ENCODE measurements at regions not wholly inside any gene's neighbourhood (a gene's known extent, or its start where the extent isn't known, plus 50 kb on each side); places are given as distances from the start of the nearest gene placed in this dataset.

GRCh38 chr11:16610738-16611388, 127.6 kb upstream of the C11orf58 start:
- no peak overlapping the region for H3K4me2 ChIP-seq (ENCODE audit: low read depth, low read length)

GRCh38 chr11:16610213-16610737, 128.2 kb upstream of the C11orf58 start:
- POLR2A ChIA-PET, result no interaction called here
- H3K4me3 ChIP-seq (replicated peaks in 1 of 3; ENCODE audit: insufficient read depth in 1 of 3, low read depth in 2 of 3, low read length in 3 of 3), result no peak overlapping the region
- H3K4me2 ChIP-seq (ENCODE audit: low read depth, low read length), result no peak overlapping the region
- peaks cover 39% of the 10 kb centered on the region for H3K4me1 ChIP-seq (ENCODE audit: insufficient read depth, low read length)
- DNase-seq (ENCODE audit: low spot score), result no peak
- H3K79me2 ChIP-seq (ENCODE audit: insufficient read depth, low read length), result no peaks in the 10 kb centered on the region
- 58% methylated on average over 23 of the region's 23 CpGs for whole genome bisulfite sequencing (ENCODE audit: low lambda C conversion rate)
- peaks cover 13 to 81% of the 10 kb centered on the region in 2 experiments; a peak in 4 of 5 replicates for H3K27me3 ChIP-seq (ENCODE audit: control insufficient read depth in 1 of 2, insufficient read depth in 2 of 2, low read length in 2 of 2)
- CTCF ChIA-PET (ENCODE audit: low intra/inter-chr PET ratio, low total read pairs), result no interaction called here
- ATAC-seq, result no peak
- H4K20me1 ChIP-seq (ENCODE audit: insufficient read depth, low read length), result no peaks in the 10 kb centered on the region
- no peaks in the 10 kb centered on the region for H3K9me3 ChIP-seq (ENCODE audit: low read length)
- H3K27ac ChIP-seq (ENCODE audit: extremely low read length, insufficient read depth, low read length), result no peak overlapping the region
- no peak for TF ChIP-seq RFX5 (IDR thresholded peaks at IDR 0.05; ENCODE audit: low read depth, low read length)
- no peak for TF ChIP-seq DBP (CRISPR knock-in tag; IDR thresholded peaks at IDR 0.05; ENCODE audit: not compliant biosample characterization)
- no peak for TF ChIP-seq ZBTB40 (IDR thresholded peaks at IDR 0.05)
- no peak for TF ChIP-seq ZBTB40 (CRISPR knock-in tag; IDR thresholded peaks at IDR 0.05)
- BruUV-seq (replicated peaks), result no TSS peak
- no peak for FAIRE-seq
- no peak overlapping the region for H2AFZ ChIP-seq (ENCODE audit: low read length)
- in situ Hi-C loops (cut with HindIII; ENCODE audit: extremely low pct_ligation_motif_present, low pct_unique_long_range_greater_than_20kb), result loop anchor here (10.0 kb wide), 2 partner anchors 665 to 785 kb away; no protein-coding TSS in a partner anchor
- no peaks in the 10 kb centered on the region for H3K36me3 ChIP-seq (replicated peaks in 1 of 2; ENCODE audit: control insufficient read depth in 1 of 2, insufficient read depth in 2 of 2, low read length in 2 of 2)
- no peak overlapping the region for H3K9ac ChIP-seq (ENCODE audit: insufficient read depth, low read depth, low read length)
- intact Hi-C loops (cut with micrococcal nuclease; ENCODE audit: unreplicated experiment), result loop anchor here (10.0 kb wide), 1 partner anchor 1285 kb away; no protein-coding TSS in a partner anchor

More at GRCh38 chr11:16610738-16611388, 127.6 kb upstream of the C11orf58 start:
- no TSS peak for BruUV-seq (replicated peaks)
- H3K79me2 ChIP-seq (ENCODE audit: insufficient read depth, low read length), result no peaks in the 10 kb centered on the region
- no peaks in the 10 kb centered on the region for H4K20me1 ChIP-seq (ENCODE audit: insufficient read depth, low read length)
- no peak overlapping the region for H2AFZ ChIP-seq (ENCODE audit: low read length)
- CTCF ChIA-PET (ENCODE audit: low intra/inter-chr PET ratio, low total read pairs), result no interaction called here
- no peak overlapping the region for H3K4me3 ChIP-seq (replicated peaks in 1 of 3; ENCODE audit: insufficient read depth in 1 of 3, low read depth in 2 of 3, low read length in 3 of 3)
- H3K27ac ChIP-seq (ENCODE audit: extremely low read length, insufficient read depth, low read length), result no peak overlapping the region
- no peaks in the 10 kb centered on the region for H3K36me3 ChIP-seq (replicated peaks in 1 of 2; ENCODE audit: control insufficient read depth in 1 of 2, insufficient read depth in 2 of 2, low read length in 2 of 2)
- intact Hi-C loops (cut with micrococcal nuclease; ENCODE audit: unreplicated experiment), result loop anchor here (10.0 kb wide), 1 partner anchor 1286 kb away; no protein-coding TSS in a partner anchor
- H3K4me1 ChIP-seq (ENCODE audit: insufficient read depth, low read length), result peaks cover 33% of the 10 kb centered on the region
- ATAC-seq (no peak), FAIRE-seq (no peak), DNase-seq (ENCODE audit: low spot score) (no peak)
- no peaks in the 10 kb centered on the region for H3K9me3 ChIP-seq (ENCODE audit: low read length)
- in situ Hi-C loops (cut with HindIII; ENCODE audit: extremely low pct_ligation_motif_present, low pct_unique_long_range_greater_than_20kb), result loop anchor here (10.0 kb wide), 2 partner anchors 666 to 786 kb away; no protein-coding TSS in a partner anchor
- 79% methylated on average over 39 of the region's 39 CpGs for WGBS (ENCODE audit: low lambda C conversion rate)
- TF ChIP-seq CEBPG (CRISPR knock-in tag; IDR thresholded peaks at IDR 0.05), result no peak
- H3K27me3 ChIP-seq (ENCODE audit: control insufficient read depth in 1 of 2, insufficient read depth in 2 of 2, low read length in 2 of 2), result peaks cover 13 to 75% of the 10 kb centered on the region in 2 experiments; a peak in 4 of 5 replicates
- H3K9ac ChIP-seq (ENCODE audit: insufficient read depth, low read depth, low read length), result no peak overlapping the region
- POLR2A ChIA-PET, result no interaction called here
